DMS114 treated with DMSO at 0.1 percent for 48 hours (cell line): ENCODE measurements at regions not wholly inside any gene's neighbourhood (a gene's known extent, or its start where the extent isn't known, plus 50 kb on each side); places are given as distances from the start of the nearest gene placed in this dataset.
A peak's percentile ranks its signal among the peaks of the same experiment; 100 is the strongest.
"Not testable (repeated sequence)": the region's sequence is repeated elsewhere in the genome, so short reads cannot be mapped to it uniquely, and the experiment has no call there.

Experiments
- DNase-seq: peaks from one replicate; lab custom pipeline; 2025; ENCODE audit not compliant: unreplicated experiment; lab: John Stamatoyannopoulos, UW

DNA sequence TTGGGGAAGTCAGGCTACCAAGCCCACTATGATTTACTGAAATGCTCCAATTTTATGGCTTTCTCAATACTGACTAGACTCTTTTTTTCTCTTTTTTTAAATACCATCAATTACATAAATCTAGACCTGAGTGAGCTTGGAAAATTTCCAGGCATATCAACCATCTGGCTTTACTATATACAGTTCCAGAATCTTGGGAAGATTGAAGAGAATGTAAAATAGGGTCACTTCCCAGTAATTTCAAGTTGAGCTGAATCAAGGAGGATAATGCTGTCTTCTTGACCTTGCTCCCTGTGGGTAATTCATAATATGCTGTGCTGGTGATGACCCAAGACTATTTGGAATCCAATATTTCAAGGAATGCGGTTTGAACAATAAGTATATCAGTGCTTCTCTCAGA, 108.1 kb downstream of the MAP3K21 start:
- no peak for DNase-seq

DNA sequence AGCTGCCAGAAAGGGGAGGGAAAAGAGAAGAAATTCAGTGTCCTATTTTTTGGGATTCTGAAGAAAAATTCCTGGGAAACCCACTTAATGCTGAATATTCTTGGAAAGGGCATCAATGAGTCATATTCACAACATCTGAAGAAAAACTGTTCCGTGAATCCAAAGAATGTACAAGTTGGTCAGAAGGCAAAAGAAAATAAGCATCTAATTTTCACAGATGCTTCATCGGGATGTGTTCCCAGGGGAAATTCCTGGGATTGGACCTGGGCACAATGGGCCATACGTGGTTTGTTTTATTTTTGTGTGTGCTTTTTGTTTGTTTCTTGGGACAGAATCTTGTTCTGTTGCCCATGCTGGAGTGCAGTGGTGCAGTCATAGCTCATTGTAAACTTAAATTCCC, 112.2 kb downstream of the MAP3K21 start:
- DNase-seq: no peak

DNA sequence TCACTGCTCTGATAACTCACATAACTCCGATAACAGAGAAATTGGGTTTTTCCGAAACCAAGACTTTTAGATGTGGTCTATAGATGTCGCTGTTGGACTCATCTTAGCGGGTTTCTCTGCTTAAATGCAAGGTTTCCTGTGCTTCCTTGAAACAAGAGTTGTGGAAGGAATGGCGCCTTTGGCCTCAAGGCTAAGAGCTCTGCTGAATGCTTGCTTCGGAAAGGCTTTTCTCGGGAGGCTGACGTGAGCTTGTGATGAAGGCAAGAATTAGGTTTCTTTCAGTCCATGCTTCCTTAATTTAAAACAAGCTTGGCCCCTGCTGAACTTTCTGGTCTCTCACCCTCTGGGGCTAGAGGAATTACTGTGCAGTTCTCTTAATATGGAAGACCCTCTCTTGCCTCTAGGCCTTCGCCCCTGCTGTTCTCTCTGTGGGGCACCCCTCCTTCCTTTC, 113.5 kb downstream of the MAP3K21 start:
- peak; percentile 55 for DNase-seq

DNA sequence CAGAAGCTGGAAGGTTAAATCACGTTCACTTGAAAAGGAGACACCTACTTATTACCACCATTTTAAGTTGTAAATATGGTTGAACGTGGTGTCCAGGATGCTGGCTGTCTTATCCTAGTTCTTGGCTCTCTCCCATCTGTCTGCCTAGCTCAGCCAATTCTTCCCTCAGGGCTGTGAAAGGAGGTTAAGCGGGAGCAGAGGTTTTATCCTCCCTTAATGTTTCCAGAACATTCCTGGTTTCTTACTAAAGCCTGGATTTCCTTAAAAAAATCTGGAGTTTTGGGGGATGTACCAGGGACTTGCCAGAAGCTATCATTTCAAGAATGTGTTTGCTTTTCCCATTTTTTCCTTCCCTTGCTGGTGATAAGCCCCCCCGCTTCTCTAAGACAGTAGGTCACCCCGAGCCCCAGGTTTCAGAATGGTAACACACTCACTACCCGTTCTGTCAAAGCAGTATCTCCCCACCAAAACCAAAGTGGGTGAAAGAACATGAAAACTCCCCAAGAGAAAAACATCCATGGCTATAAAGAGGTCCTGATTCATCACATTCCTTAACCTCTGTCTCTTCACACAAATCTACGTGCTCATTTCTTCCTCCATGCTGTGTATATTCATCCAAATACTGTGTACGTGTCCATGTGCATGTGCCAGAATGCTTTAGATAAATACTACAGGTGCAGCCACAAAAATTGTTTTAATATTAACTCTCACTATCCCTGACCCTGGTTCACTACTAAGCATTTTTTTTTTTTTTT, 114.7 kb downstream of the MAP3K21 start:
- DNase-seq: no peak

DNA sequence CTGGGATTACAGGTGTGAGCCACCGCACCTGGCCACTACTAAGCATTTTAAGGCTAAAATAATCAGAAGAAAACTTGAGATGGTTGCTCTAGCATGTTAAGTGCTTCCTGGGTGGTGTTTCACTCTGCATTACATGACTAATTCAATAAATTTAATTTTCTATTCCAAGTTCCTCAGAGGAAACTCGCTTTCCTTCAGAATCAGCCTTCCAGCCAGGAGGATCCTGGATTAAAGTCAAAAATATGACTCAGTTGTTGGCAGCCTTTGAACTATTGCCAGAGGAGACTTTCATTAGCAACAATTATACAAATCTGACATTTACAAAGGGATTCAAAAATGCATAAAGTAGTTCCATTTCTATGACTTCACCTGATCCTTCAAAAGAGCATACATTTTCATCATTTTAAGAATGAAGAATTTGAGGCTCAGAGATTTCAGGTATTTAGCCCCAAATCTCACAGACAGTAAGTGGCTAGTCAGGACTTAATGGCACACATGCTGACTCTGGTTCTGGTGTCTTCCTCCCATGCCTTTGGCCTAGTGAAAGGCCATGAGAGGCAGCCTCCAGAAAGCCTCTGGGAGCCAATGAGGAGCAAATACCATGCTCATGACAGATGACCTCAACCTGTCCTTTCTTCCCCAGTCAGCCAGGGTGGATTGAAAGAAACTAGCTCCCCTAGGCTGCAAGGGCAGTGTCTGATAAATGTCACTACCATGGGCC, 115.7 kb downstream of the MAP3K21 start:
- no peak for DNase-seq

DNA sequence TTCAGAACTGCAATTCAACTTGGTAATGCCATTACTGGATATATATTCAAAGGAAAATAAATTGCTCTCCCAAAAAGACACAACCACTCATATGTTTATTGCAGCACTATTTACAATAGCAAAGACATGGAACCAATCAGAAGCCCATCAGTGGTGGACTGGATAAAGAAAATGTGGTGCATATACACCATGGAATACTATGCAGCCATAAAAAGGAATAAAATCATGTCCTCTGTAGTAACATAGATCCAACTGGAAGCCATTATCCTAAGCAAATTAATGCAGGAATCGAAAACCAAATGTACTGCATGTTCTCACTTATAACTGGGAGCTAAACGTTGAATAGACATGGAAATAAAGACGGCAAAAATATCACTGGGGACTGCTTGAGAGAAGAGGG, 117.0 kb downstream of the MAP3K21 start:
- no peak for DNase-seq

DNA sequence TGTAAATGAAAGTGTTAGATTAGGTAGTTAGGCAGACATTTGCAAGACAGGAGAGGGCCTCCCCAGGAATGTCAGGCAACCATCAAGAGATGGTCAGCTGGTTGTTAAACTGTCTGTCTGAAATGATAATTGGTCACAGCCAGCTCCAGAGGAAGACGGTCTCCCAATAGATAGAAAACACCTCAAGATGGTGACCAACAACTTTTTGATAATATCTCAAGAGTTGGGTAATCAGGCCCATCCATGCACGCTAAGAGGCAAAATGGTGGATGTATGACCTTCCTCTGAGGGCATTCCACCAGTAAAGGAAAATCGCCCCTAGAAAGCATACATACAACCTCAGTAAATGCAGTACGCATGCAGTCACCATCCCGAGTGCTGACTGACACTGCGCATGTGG, 118.2 kb downstream of the MAP3K21 start:
- DNase-seq: no peak

DNA sequence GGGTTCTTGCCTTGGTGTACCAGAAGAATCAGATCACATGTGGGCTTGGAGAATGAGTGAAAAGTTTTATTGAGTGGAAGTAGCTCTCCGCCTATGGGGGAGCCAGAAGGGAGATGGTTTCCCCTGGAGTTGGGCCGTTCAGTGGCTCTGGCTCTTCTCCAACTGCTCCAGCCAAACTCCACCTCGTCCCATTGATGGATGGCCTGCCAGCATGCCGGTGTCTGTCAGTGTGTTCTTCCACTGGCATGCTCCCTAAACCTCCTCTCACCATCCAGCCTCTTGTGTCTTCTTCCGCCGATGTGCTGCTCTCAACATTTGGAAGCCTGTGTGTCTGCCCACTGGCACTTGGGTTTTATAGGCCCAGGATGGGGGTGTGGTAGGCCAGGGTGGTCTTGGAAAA, 119.4 kb downstream of the MAP3K21 start:
- DNase-seq: no peak

DNA sequence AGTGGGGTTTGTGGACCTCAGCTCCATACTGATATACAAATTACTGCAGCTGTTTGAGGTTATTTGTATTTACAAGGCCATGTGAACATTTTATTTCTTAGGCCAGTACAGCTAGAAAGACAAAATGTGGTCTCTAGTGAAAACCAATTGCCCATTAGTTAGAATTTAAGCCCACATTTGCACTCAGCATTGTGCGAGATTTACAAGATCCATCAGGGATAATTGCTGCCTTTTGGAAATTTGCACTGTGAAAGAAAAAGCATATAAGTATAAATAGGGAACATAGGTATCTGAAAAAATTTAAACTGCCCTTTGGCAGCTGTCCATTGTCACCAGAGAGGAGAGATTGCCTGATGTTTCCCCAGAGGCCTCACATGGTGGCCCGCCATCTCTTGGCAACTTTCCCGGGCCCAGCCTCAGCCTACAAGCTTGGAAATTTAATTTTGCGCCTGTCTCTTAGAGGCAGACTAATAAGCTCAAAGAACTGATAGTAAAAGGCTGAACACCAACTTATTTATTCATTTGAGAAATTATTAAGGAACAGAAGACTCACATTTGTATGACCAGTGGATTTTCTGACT, 120.7 kb downstream of the MAP3K21 start:
- no peak for DNase-seq

DNA sequence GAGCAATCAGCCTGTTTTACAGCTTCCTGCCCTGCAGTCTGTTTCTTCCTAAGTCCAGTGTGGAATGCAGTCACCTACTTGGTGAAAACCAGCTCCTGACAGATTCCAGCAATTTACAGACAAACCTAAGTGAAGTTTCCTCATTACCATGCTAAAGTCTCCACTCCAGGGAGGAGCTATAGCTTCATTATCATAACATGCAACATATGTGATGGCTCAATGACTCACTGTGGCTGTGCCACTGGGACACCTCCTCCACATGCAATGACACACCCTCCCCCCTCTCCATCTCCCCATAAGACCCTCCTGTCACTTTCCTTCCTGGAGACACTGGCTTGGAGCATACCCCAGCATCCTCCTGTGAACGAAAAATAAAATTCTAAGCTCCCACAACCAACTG, 125.2 kb downstream of the MAP3K21 start:
- no peak for DNase-seq

DNA sequence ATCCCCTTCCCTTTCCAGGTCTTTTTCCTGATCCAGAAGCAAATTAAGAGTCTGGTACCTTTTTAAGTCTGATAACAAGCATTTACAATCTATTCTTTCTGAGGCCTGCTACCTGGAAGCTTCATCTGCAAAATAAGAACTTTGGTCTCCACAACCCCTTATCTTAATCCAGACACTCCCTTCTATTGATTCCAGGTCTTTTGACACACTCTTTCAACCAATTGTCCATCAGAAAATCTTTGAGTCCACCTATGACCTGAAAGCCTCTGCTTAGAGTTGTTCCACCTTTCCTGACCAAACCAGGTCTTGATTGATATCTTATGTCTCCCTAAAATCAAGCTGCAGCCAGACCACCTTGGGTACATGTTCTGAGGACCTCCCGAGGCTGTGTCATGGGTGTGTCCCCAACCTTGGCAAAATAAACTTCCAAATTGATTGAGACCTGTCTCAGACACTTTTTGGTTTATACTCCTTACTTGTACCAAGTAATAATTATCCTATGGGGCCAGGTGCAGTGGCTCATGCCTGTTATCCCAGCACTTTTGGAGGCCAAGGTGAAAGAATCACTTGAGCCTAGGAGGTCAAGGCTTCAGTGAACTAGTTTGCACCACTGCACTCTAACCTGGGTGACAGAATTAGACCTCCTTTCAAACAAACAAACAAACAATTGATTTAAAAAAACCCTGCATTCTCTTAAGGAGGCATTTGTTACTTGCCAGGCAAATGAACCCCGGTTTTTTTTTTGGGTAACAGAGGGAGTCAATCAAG, 126.1 kb downstream of the MAP3K21 start:
- no peak for DNase-seq

DNA sequence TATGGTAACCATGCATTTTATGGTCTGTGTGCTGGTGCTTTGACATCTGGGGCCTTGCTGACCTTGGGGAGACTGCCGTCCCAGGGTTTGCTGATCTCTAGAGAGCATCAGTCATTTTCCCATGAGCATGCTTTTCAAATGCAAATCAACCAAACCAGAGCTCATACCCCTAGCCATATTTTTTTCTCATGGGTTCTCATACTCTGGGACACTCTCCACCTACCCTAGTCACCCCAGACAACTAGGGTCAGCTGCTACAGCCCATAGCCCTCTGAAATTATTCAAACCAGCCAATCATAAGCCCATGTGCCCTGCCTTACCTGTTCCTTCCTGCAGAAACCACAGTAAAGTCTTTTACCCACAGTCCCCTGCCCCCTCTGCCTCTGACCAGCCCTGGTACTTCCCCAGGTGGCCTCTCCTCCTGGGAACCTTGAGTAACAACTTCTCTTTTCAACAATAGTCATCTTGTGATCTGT, 132.0 kb downstream of the MAP3K21 start:
- DNase-seq: no peak

DNA sequence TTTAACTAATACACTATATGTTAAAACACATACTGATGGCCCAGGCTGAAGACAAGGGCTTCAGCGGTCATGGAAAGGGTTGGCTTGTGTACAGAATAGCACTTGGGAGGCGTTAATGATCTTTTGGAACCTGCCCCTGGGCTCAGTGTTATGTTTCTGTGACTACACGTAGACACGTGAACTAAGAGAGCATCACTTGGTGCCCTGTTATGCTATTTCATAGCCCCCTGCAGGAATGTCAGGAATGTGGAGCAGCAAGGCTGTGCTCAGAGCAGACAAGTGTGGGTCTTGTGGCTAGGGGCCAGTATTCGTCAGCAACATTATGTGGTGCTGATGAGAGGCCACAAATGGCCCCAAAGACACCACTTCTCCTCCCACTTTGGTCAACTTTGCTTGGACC, 132.4 kb downstream of the MAP3K21 start:
- DNase-seq: no peak

DNA sequence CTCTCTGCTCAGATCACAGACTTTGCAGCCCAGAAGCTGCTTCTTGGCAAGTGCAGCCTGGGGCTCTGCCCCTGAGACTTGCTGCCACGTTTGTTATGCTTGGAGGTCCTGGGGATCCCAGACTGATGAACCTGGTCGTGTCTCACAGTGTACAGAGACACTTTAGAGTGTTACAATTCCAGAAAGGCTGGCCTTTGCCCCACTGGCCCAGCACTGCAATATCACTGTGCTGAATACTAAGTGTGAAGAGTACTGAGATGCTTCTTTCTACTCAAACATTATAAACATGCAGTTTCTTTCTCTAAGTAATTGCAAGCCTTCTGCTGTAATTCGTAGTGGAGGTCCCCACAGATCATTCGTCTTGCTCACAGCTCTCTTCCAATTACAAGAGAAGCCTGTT, 133.2 kb downstream of the MAP3K21 start:
- no peak for DNase-seq

DNA sequence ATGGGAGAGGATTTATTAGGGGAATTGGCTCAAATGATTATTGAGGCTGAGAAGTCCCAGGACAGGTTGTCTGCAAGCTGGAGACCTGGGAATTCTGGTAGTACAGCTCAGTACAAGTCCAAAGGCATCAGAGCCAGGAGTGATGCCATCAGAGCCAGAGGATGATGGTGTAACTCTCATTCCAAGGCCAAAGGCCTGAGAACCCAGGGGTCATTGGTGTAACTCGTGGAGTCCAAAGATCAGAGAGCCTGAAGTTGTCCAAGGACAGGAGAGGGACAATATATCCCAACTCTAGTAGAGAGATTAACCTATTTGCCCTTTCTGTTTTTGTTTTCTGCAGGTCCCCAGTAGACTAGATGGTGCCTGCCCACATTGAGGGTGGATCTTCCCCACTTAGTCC, 134.3 kb downstream of the MAP3K21 start:
- DNase-seq: no peak

DNA sequence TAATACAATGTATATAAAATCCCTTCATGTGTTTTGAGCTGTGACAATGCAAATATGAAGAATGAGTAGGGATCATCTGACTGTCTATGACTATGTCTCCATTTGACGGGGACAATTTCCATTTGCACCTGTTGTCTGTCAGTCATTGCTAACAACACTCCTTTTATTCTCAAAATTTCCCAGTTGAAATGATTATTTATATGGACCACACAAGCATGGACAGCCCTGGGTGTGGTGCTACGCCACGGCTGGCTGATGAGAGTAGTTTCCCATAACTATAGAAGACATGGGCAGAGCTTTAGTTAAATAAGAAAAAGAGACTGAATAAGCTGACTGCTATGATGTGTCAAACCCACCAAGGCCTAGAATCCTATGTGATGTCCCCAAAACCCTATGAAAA, 135.8 kb downstream of the MAP3K21 start:
- DNase-seq: no peak

DNA sequence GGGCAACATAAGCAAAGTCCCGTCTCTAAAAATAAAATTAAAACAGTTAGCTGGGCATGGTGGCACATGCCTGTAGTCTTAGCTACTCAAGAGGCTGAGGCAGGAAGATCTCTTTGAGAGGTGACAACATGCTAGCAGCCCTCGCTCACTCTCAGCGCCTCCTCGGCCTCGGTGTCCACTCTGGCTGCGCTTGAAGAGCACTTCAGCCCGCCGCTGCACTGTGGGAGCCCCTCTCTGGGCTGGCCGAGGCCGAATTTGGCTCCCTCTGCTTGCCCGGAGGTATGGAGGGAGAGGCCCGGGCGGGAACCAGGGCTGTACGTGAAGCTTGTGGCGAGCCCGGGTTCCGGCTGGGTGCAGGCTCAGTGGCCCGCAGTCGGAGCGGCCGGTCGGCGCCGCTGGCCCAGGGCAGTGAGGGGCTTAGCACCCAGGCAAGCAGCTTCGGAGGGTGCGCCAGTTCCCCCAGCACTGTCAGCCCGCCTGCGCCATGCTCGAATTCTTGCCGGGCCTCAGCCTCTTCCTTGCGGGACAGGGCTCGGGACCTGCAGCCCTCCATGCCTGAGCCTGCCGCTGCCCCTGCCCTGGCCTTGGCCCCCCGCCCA, 138.3 kb downstream of the MAP3K21 start:
- DNase-seq: no peak

DNA sequence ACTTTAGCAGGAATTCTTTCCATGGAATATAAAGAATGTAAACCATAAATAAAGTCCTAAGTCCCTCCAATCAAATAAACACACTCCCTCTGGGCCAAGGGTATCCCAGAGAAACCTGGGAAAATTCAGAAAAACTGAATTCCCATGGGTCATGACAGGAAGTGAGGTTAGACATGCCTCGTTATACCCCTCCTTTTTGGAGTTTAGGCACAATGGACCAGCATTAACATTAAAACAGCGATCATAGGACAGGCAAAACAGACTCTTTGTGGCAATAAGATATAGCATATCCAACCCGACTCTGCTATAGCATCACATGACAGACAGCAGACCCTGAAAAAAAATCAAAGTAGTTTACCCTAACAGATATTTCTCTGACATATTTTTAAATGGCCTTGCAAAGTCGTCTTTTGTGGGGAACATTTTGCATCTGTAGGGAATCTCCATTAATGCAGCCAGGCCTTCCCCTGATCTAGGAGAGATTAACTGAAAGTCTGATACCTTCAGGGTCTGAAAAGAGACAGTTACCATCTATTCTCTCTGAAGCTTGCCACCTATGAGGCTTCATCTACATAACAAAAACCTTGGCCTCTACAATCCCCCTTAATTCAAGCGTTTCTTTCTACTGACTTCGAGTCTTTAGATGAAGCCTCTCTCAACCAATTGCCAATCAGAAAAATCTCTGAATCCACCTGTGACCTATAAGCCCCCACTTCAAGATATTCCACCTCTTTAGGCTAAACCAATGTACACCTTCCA, 143.0 kb upstream of the KCNK1 start:
- DNase-seq: no peak

DNA sequence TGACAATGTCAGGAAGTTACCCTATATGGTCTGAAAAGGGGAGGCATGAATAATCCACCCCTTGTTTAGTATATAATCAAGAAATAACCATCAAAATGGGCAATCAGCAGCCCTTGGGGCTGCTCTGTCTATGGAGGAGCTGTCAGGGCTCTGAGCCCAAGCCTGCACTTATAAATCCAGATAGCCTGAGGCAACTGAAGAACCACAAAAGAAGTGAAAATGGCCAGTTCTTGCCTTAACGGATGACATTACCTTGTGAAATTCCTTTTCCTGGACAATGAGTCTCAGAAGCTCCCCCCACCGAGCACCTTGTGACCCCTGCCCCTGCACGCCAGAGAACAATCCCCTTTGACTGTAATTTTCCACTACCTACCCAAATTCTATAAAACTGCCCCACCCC, 142.1 kb upstream of the KCNK1 start:
- DNase-seq: not testable (repeated sequence)

DNA sequence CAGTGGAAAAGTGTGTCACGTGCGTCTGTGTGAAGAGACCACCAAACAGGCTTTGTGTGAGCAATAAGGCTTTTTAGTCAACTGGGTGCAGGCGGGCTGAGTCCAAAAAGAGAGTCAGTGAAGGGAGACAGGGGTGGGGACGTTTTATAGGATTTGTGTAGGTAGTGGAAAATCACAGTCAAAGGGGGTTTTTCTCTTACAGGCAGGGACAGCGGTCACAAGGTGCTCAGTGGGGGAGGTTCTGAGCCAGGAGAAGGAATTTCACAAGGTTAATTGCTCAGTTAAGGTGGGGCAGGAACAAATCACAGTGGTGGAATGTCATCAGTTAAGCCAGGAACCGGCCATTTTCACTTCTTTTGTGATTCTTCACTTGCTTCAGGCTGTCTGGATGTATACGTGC, 141.1 kb upstream of the KCNK1 start:
- DNase-seq: not testable (repeated sequence)
